GM12872 (cell line): ENCODE measurements at regions not wholly inside any gene's neighbourhood (a gene's known extent, or its start where the extent isn't known, plus 50 kb on each side); places are given as distances from the start of the nearest gene placed in this dataset.

Source experiments
- TF ChIP-seq, protein P1 (sequence below): IDR thresholded peaks from 3 replicates; pipeline ENCODE4 v1.5.1; 2011; ENCODE audit warnings: low read depth, mild to moderate bottlenecking, low read length, moderate library complexity; ENCODE audit not compliant: insufficient read depth

DNA sequence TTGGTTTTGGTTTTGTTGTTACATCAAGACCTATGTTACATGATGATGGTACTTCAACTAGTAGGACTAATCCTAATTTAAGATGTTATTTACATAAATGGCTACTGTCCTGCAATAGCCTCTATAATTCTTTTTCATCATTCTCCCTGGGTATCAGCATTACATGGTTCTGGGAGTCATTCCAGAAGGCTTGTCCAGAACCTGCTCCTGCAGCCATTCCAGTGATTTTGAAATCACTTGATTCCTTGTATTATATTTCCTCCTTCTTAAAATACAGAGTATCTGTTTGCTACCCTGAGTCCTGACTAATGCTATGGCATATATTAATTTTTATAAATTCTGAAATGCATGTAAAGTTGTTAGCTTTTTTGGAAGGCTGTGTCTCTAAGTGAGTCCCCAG lies 400.5 kb upstream of the MEIS1 start:
- TF ChIP-seq, protein P1, sequence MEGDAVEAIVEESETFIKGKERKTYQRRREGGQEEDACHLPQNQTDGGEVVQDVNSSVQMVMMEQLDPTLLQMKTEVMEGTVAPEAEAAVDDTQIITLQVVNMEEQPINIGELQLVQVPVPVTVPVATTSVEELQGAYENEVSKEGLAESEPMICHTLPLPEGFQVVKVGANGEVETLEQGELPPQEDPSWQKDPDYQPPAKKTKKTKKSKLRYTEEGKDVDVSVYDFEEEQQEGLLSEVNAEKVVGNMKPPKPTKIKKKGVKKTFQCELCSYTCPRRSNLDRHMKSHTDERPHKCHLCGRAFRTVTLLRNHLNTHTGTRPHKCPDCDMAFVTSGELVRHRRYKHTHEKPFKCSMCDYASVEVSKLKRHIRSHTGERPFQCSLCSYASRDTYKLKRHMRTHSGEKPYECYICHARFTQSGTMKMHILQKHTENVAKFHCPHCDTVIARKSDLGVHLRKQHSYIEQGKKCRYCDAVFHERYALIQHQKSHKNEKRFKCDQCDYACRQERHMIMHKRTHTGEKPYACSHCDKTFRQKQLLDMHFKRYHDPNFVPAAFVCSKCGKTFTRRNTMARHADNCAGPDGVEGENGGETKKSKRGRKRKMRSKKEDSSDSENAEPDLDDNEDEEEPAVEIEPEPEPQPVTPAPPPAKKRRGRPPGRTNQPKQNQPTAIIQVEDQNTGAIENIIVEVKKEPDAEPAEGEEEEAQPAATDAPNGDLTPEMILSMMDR = no peak

DNA sequence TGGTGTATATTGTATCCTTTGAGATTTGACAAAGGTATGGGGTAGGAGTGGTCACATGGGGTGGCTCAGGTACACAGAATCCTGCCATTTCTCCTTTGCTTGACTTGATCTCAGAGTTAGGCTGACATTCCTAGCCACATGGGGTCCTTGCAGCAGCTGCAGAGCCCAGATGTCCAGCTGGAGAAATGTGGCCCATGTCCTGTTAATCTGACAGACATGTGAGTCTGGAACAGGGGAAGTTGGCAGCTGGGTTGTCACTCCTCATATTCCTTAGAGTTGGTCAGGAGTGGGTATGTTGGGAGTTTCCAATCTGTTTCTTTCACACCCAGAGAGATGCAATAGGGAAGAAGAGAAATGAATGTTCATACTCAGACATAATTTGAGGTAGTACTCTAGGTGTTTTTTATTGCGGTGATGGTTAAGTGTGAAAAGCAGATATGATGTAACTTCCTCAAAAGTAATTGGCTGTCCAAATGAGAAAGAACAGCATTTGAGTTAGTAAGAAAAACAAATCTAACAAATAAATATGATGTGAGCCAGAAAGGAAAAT lies 402.6 kb upstream of the MEIS1 start:
- TF ChIP-seq, protein P1 = no peak

DNA sequence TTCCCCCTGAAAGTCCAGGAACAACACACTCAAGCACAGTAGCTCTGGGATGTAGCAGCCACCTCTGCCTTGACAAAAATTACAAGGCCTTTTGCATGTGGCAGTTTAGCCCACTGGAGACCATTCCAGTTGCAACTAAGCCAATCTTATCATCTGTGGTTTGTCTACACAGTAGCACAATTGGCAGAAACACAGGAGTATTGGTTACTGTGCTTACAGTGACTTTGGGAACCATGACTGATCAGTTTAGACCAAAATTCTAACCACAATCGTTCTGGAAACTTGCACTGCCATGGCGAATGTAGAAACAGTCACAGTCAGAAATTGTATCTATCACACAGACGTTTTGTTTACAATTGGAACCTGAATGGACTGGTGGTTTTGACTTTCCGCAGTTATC lies 403.7 kb upstream of the MEIS1 start:
- TF ChIP-seq, protein P1 = no peak

DNA sequence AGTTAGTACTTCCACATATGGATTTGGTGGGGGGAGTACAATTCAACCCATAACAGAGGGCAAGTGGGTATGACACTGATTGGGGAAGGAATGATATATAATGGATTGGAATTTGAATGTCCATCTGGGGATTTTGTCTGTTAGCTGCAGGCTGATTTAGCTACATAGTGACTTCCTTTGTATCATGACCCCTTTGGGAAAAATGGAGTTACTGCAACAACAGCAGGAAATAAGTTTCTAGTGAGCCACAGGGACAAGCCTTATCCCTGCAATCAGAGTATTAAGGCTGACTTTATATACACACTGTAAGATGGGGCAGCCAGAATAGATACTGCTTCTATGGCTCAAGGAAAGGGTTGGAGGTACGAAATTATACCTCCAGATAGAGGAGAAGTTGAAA lies 404.4 kb upstream of the MEIS1 start:
- TF ChIP-seq, protein P1 = peak; percentile 5; the same call in 1 of the 3 replicates

DNA sequence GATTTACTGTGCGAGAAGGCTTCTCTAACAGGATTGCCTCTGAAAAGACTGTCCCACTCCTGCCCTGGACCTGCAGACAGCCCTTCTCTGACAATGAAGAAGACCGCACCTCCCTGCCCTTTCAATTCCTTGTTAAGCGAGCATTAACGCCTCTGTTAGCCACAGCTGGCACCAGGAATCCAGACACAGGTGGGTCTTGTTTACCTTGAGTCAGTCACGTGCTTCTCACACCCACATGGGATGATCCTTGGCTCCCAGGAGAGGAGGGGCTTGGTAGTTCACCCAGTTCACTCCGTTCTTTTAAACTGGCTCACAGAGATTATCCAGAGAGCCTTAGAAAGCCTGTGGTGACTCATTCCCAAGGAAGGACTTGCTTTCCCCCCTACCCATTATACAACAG lies 410.5 kb upstream of the MEIS1 start:
- TF ChIP-seq, protein P1 = no peak

DNA sequence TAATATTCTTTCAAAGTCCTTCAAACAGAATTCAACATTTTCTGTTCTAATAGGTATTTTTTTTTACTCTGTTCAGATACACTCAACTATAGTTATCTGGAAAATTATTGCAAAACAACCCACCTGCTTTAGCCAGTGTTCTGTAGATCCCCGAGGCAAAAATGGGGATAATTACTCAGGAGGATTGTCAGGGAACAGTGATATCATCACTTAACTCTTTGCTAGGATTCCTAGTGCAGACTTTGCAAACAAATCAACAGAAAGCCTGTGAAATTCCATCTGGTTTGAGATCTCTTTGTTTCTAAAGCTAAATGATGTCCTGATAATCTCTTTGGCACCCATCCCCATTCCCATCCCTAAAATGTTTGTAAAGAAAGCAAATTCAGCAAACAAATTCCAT lies 413.6 kb upstream of the MEIS1 start:
- TF ChIP-seq, protein P1 = no peak

DNA sequence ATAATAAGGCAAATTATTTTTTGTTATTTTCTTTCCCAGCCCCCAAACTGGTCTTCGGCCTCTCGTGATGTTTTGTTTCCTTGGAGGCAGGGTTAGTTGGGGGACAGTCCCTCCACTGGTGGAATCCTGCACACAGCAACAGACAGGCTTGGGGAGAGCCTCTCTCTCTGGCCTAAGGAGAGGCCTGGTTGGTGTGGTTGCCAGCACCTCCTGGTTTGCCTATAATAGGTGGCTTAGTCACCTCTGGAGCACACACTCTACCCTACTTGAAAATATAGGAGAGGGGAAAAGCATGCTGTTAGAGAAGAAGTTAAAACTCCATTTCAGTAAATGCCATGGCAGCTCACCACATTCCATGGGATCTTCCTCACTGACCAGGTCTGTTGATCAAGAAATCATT lies 417.2 kb upstream of the MEIS1 start:
- TF ChIP-seq, protein P1 = no peak
